Stimulated activated naive CD8-positive, alpha-beta T cell treated with anti-CD3 and anti-CD28 coated beads, Interleukin-15, Interleukin-2, amounts not matched to agents 100 U/mL and 50 U/mL, for 24 hours (primary cell): ENCODE measurements at regions not wholly inside any gene's neighbourhood (a gene's known extent, or its start where the extent isn't known, plus 50 kb on each side); places are given as distances from the start of the nearest gene placed in this dataset.

Experiments used
- ATAC-seq: fragments of 150-1000 bp; cut with Tn5 transposase; one replicate; pipeline ENCODE4 v1.10.0; 2021
- DNase-seq: peaks from one replicate; pipeline ENCODE4 v3.0.0; 2021

DNA sequence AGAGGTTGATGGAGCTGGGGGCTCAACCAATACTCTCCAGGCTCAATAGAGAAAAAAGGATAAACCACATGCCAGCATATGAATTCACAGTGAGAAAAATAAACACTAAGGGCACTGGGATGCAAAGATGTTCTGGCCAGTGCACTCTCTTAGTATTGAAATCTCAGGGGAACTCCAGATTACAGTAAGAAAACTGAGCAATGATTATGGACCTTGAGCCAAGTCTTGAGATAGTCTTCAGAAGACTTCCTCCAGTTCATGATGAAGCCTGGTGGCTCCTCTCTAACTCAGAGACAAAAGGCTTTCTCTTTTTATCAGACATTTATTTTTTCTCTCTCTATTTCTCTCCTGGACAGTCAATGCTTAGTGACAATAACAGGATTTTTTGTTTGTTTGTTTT, 139.8 kb upstream of the SPEF2 start:
- DNase-seq (no peak), ATAC-seq (no peak)

DNA sequence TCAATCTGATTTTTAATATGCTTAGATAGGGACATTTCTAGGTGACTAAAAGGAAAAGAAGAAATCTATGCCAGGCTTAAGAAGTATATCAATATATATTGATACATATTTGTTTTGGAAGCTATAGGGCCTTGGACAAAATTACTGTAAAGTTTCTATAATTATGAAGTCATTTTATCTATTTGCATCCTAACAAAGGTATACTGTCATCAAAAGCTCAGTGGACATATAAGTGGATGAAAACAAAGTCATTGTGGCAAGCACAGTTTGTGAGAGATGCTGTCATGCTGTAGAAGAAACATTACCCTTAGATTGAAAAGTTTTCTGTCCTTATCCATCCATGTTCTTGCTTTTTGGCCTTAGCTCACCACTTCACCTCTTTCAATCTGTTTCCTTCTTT, 140.3 kb upstream of the SPEF2 start:
- ATAC-seq (no peak), DNase-seq (no peak)

DNA sequence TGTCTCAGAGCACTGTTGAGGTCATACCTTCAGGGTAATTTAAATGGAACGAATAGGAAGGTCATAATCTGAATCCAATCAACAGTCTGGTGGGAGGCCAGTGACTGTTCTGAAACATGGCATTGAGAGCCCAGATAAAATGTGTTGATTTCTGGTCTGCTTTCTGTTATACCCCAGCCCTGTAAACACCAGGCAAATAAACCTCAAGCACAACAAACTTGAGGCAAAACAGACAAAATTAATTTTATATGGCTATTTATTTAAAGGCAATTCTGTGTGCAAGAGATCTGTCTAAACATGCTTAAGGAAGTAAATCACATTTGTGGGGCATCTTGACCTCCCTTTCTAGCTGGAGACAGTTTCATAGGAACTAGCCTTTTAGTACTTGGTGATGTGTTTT, 140.9 kb upstream of the SPEF2 start:
- ATAC-seq (no peak), DNase-seq (no peak)

DNA sequence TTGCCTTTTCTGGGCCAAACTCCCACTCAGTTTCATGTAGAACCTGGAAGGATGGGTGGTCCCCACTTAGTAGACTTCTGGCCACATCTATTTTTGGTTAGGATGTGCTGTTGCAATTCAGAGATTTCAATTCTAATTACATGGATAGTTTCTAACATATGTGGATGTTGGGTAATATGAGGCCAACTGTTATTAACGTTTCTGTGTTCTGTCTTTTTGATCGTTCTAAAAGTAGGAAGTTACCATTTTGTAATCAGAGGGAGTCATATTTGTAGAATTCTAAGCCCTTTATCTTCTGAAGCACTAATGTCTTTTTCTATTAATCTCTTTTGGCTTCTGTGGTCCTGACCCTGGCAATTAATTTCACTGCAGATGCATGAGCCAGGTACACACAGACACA, 141.6 kb upstream of the SPEF2 start:
- ATAC-seq: no peak
- DNase-seq: no peak

DNA sequence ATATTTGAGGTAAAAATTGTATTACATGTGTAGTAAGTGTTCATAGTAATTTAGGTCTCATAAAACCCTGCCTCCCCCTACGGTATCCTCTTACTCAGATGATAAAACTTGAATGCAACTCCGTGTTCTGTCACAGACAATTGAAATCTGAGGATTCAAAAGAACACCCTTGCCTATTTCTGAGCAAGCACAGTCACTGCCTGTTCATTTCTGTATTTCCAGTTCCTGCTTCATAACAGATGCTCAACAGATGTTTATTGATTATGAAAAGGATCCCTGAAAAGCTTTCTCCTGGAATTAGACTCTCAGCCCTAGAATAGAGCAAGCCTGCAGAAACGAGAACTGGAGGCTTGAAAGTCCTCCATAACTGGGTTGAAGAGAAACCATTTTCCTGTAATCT, 144.1 kb upstream of the SPEF2 start:
- DNase-seq (no peak), ATAC-seq (no peak)

DNA sequence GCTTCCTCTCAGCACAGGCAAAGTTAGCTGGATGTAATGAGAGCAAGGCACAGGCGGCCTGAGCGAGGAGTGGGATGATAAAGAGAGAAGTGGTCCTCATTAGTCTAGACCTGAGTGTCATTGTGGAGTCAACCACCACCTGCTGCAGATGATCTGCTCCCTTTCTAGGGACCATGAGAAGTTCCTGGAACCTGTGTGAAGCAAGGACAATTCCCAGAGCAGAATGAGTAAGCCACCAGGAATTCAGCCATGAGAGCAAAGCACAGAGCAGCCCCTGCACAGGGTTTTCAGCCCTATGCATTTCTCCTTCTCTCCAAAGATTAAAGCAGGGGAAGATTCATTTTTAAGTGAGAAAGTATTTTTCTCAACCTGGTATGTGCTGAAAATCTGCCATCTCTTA, 146.8 kb upstream of the SPEF2 start:
- ATAC-seq: no peak
- no peak for DNase-seq

DNA sequence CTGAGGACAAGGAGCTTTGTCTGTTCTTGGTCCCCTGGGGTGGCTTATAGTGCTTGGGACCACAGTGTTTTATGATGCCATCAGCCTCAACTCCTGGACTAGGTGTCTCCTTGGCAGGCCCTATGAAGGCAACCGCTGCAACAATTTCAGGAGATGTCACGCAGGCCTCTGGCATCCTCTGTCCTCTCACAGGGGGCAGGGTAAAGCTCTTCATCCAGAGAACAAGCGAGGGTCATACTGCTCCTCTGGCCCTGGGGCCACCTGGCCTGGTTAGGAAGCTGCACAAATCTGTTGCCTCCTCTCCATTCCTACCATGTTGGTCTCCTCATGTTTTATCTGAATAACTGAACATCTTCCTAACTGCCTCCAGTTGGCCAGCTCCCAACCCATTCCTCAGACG, 148.9 kb upstream of the SPEF2 start:
- DNase-seq (no peak), ATAC-seq (no peak)

DNA sequence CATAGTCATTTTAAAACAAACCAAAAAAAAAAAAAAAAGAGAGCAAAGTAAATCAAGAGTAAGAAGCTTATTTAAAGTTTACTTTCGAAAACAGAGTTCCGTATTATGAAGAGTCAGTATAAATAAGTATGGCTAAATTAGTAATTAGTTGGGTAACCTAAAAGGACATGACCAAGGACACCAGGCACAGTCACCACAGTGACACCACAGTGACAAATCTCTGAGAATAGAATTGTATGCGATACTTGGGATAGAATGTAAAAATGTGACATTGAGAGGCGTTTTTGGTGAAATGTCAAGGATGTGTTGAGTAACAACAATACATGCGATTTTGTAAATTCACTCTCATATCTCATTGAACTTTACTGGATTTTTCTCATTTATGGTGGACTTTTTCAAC, 150.9 kb upstream of the SPEF2 start:
- no peak for DNase-seq
- ATAC-seq: no peak

DNA sequence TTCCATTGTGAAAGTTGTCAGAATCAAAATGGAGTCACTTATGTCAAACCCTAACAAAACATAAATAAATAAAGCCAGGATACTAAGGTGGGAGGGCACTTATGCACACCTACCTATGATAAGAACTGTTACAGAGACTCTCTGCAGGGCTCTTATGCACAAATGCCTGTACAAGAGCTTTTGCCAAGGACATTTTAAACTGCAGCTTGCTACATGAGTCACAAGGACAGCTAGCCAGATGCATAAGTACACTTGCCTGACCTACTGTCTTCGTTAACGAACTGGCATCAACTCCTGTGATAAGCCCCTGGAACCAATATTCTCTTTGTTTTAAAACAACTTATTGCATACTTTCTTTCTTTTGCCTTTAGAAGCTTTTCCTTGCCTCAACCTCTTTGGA, 152.9 kb upstream of the SPEF2 start:
- DNase-seq (no peak), ATAC-seq (no peak)

DNA sequence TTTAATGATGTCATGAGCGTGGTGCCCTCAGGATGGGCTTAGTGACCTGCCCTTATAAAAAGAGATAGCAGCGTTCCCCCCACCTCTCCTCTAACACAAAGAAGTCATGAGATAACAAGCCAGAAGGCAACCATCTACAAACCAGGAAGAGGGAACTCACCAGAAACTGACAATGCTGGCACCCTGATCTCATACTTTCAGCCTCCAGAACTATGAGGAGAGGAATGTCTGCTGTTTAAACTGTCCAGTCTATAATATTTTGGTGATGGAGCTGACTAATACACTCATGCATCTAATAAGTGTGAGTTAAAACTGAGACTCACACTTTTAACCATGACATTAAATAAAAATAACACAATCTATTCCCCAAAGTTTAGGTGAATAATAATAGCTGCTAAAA, 156.1 kb upstream of the SPEF2 start:
- ATAC-seq (no peak), DNase-seq (no peak)

DNA sequence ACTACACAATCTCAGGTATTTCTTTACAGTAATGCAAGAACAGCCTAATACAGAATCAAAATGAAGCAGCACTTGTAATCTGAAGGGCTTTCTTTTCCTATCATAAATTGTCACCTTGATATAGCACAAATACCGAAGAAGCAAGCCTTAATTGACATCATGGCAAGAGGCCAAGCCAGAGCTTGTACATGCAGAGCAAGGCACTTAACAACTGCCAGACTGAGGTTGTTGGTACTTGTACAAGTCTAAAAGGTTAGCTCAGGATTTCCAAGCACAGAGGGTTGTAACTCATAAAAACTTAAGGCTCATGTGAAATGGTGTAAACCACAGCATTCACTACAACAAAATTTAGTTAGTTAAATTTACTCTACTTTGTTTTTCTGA, 158.8 kb upstream of the SPEF2 start:
- ATAC-seq (no peak), DNase-seq (no peak)

DNA sequence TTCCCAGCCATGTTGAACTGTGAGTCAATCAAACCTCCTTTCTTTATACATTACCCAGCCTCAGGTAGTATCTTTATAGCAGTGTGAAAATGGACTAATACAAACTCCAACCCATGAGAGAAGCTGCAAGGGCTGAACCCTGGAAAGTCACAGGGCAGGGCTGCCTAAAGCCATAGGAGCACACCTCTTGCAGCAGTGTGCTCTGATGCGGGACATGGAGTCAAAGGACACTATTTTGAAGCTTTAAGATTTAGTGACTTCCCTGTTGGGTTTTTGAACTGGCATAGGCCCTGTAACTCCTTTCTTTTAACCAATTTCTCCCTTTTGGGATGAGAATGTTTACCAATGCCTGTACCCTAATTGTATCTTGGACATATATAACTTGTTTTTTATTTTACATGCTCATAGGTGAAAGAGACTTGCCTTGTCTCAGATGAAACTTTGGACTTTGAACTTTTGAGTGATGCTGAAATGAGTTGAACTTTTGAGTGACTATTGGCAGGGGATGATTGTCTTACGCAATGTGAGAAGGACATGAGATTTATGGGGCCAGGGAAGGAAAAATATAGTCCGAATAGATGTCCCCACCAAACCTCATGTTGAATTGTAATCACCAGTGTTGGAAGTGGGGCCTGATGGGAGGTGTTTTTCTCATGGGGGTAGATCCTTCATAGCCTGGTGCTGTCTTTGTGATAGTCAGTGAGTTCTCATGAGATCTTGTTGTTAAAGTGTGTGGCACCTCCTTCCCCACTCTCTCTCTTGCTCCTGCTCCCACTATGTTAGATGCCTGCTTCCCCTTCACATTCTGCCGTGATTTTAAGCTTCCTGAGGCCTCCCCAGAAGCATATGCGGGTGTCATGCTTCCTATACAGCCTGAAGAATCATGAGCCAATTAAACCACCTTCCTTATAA, 159.5 kb upstream of the SPEF2 start:
- ATAC-seq (no peak), DNase-seq (no peak)

DNA sequence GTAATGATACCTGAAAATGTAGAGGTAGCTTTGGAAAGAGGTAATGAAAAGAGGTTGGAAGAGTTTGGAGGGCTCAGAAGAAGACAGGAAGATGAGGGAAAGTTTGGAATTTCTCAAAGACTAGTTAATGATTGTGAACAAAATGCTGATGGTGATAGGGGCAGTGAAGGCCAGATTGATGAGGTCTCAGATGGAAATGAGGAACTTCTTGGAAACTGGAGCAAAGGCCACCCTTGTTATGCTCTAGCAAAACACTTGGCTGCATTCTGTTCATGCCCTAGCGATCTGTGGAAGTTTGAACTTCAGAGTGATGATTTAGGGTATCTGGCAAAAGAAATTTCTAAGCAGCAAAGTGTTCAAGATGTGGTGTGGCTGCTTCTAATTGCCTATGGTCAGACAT, 161.2 kb upstream of the SPEF2 start:
- DNase-seq: no peak
- ATAC-seq: no peak

DNA sequence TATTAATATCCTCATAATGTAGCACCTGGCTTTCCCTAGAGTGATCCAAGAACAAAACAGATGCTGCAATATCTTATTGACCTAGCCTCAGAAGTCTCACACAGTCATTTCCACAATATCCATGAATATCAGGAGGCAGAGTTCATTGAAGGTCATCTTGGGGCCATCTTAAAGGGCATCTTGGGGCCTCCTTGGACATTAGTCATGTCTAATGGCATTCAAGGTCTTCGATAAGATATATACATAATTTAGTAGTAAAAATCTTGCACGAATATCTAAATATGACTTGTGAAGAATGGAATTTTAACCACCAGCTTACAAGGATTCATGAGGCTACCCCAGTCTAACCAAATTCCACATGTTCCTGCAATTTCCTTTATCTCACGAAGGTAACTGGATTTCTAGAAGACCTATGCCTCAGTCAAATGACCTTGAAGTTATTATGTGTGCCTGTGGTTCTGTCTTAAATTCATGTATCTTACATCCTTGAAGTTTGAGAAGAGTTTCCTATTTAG, 163.6 kb upstream of the SPEF2 start:
- DNase-seq: no peak

DNA sequence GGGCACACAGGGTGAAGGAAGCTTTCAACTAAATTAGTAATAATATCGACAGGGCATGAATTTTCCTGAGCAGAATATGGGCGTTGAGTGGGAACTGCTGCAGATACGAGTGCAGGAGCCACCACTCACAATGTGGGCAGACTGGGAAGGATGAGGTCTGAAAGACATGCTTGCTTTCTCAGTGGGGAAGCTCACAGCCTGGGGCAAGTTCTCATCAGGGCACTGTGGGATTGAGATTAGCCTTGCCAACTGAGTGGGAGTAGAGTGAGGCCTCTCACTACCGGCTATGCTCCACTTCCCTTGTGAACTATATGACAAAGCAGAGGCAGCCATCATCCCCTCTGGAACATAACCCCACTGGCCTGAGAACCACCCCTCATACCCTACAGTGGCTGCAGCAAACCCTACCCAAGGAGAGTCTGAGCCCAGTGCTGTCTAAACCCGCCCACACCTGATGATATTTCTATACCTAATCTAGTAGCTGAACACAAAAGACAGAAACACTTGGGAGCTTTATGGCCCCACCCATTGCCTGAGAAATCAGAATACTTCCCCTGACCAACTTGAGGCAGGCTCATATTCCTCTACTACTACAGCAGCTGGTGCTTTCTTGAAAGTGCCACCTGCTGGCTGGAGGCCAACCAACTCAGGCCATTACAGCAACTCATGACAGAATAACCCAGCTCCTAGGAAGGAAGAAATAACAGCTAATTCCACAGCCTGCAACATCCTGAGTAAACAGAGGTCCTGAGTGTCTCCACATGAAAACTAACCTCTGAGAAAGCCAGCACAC, 173.7 kb upstream of the SPEF2 start:
- ATAC-seq (no peak), DNase-seq (no peak)

More for the DNA sequence above, 163.6 kb upstream of the SPEF2 start:
- no peak for ATAC-seq

DNA sequence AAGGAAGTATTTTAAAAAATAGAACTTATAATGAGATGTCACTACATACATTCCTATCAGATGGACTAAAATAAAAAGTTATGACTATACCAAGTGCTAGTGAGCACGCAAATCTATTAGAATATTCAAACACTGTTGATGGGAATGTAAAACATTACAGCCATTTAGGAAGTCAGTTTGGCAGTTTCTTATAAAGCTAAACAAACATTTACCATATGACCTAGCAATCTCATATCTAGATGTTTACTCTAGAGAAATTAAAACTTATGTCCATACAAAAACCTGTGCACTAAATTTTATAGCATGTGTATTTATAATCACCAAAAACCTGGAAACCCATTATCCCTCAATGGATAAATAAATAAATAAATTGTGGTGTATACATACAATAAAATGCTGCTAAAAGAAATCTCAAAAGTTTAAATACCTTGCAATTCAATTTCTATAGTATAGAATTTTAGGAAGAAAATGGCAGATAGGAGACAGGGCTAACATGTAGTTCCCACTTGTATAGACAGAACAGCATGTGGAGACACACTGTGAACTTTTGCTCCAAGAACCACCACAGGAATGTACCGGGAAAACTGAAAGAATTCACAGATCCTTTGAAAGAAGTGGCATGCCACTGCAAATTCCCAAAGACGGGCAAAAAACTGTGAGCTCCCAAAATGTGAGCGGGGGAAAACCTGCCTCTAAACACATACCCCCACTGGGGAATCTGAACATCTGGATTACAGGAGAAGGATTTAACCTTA, 174.6 kb upstream of the SPEF2 start:
- DNase-seq (no peak), ATAC-seq (no peak)

DNA sequence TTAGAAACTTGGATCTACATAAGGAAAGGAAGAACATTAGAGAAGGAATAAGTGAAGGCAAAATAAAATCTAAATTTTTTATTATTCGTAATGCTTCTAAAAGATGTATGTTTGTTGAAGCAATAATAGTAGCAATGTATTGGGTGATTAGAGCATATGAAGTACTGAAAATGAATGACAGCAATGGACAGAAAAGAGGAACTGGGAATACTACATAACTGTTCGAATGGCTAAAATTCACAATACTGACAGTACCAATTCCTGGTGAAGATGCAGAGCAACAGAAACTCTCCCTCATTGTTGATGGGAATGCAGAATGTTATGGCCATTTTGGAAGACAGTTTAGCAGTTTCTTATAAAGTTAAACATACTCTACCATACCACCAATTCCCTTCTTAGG, 177.3 kb upstream of the SPEF2 start:
- ATAC-seq (no peak), DNase-seq (no peak)

DNA sequence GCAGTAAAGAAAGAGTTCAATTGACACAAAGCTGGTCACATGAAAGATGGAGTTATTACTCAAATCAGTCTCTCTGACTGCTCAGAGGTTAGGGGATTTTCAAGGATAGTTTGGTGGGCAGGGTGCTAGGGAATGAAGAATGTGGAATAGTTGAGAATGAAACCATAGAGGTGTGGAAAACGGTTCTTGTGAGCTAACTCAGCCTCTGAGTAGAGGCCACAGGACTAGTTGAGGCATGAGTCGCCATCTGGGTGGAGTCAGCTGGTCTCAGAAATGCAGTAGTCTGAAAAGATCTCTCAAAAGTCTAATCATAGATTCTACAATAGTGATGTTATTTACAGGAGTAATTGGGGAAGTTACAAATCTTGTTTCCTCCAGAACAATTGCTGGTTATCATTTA, 178.9 kb upstream of the SPEF2 start:
- DNase-seq: no peak
- no peak for ATAC-seq

DNA sequence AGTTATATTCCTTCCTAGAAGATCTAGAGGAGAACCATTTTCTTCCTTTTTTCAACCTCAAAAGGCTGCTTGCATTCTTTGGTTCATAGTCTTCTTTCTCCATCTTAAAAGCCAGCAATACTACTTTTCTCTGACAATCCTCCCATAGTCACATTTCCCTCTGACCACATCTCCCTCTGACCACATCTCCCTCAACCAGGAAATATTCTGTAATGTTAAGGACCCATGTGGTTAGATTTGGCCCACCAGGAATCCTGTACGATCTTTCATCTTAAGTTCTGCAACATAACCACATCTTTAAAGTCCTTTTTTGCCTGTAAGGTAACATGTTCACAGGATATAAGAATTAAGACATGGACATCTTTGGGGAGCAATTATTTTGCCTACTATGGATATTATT, 179.4 kb upstream of the SPEF2 start:
- DNase-seq (no peak), ATAC-seq (no peak)

DNA sequence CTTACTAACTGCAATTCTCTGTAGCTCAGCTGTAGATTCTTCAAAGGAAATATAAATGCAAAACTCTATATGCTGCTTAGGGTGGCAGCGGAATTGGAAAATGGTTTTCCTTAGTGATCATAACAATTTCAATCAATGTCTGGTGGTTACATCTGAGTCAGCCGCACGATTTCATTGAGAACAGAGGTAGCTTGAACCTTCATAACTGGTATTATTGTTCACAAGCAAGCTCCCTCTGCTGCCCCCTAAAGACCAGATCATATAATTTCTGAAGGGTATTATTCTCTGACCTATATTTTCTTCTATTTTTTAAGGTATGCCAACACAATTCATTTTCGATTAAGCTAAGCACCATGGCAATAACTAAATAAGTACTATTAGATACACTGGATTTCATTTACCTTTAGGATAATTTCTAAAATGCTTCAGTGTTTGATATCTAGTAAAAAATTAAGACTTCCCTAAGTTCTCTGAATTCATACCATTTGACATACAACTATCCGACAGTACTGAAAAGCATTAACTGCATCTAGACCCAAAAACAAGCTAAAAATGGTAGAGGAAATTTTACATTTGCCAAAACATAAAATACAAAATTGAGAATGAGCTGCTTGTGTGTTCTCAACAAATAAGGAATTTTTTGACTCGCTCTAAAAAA, 181.1 kb upstream of the SPEF2 start:
- DNase-seq: no peak
- ATAC-seq: no peak

DNA sequence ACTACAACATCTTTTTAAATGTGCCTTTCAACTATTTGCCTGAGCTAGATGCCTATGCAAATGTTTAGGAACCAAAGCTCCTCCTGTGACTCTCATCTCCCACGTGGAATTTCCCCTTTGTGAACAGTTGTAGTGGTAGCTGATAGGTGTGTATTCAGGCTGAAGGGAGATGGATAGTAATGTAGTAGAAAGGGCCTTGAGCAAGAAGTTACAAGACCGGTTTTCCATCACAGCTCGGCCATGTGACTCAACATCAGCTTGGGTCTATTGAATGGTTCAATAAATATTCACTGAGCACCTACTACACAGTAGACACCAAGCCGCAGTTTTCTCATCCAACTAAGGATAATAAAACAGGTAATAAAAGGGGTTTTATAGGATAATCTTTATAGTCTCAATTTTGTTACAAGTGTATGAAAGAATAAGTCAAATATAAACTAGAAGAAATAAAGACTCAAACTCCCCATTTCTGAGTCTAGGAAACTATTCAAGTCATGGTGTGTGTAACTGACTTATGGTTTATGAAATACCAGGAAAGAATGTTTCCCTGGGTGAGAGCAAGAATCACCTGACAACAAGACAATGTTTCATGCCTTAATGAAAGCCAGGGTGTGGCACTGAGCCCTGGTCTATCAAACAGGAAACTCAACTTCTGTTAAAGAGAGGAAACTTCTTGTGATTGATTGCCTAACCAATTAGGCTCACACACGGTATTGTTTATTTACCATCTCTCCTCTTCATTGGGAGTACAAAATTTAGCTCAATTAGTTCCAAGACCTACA, 187.1 kb upstream of the SPEF2 start:
- no peak for DNase-seq

More for the DNA sequence above, 187.1 kb upstream of the SPEF2 start:
- ATAC-seq: no peak
